ENCODE measurements at regions not wholly inside any gene's neighbourhood (a gene's known extent, or its start where the extent isn't known, plus 50 kb on each side); places are given as distances from the start of the nearest gene placed in this dataset.

- TF ChIP-seq POLR2AphosphoS5 (IDR thresholded peaks at IDR 0.05; ENCODE audit: low read depth, low read length) (no peak), TAF1 (IDR thresholded peaks at IDR 0.05; ENCODE audit: borderline replicate concordance, insufficient read depth, low read length) (no peak)
These were observed 309.9 kb upstream of the SLITRK1 start for GRCh38 chr13:84192125-84192524.
